Smooth muscle cell (in vitro differentiated cells): ENCODE measurements at regions not wholly inside any gene's neighbourhood (a gene's known extent, or its start where the extent isn't known, plus 50 kb on each side); places are given as distances from the start of the nearest gene placed in this dataset.

ENCODE experiments used
- DNase-seq: peaks from one replicate; lab custom pipeline; 2025; ENCODE audit not compliant: unreplicated experiment; lab: John Stamatoyannopoulos, UW
- H2AFZ ChIP-seq: fragments of 200-600 bp; sonication (generic); 2 replicates; pipeline ENCODE4 v1.6.0; 2016; ENCODE audit warnings: antibody characterized with exemption, low read depth, mild to moderate bottlenecking
- H3F3A ChIP-seq: fragments of 200-600 bp; sonication (generic); 2 replicates; pipeline ENCODE4 v1.6.0; 2017; ENCODE audit warnings: antibody characterized with exemption, low read depth
- H3K27ac ChIP-seq: fragments of 200-600 bp; sonication (generic); 2 replicates; pipeline ENCODE4 v1.5.1; 2016; ENCODE audit warnings: low read depth, mild to moderate bottlenecking
- H3K27me3 ChIP-seq: fragments of 200-600 bp; sonication (generic); 2 replicates; pipeline ENCODE4 v1.6.1; 2016; ENCODE audit warnings: low read depth, mild to moderate bottlenecking
- H3K36me3 ChIP-seq: fragments of 200-600 bp; sonication (generic); 2 replicates; pipeline ENCODE4 v1.5.1; 2016; ENCODE audit warnings: low read depth
- H3K4me1 ChIP-seq: fragments of 200-600 bp; sonication (generic); 2 replicates; pipeline ENCODE4 v1.5.1; 2016; ENCODE audit warnings: low read depth
- H3K4me2 ChIP-seq: fragments of 200-600 bp; sonication (generic); 2 replicates; pipeline ENCODE4 v1.6.0; 2016; ENCODE audit warnings: mild to moderate bottlenecking
- H3K4me3 ChIP-seq: fragments of 200-600 bp; sonication (generic); 2 replicates; pipeline ENCODE4 v1.5.1; 2016; ENCODE audit warnings: mild to moderate bottlenecking
- H3K79me2 ChIP-seq: fragments of 200-600 bp; sonication (generic); 2 replicates; pipeline ENCODE4 v1.6.0; 2016; ENCODE audit warnings: low read depth, mild to moderate bottlenecking
- H3K9ac ChIP-seq: fragments of 200-600 bp; sonication (generic); 2 replicates; pipeline ENCODE4 v1.6.0; 2016; ENCODE audit warnings: low read depth
- H3K9me3 ChIP-seq: fragments of 200-600 bp; sonication (generic); replicated peaks from 2 replicates; pipeline ENCODE4 v1.5.1; 2016; ENCODE audit warnings: low read depth
- H4K20me1 ChIP-seq: fragments of 200-600 bp; sonication (generic); 2 replicates; pipeline ENCODE4 v1.6.0; 2016; ENCODE audit warnings: low read depth
- CTCF ChIP-seq: fragments of 200-600 bp; sonication (generic); IDR thresholded peaks from 2 replicates; pipeline ENCODE4 v1.5.1; 2017; ENCODE audit warnings: borderline replicate concordance, mild to moderate bottlenecking, antibody characterized with exemption; ENCODE audit not compliant: insufficient read depth, poor library complexity, severe bottlenecking
- WGBS: methylation state at CpG from one replicate; pipeline ENCODE4 v1.1.7; 2016; ENCODE audit warnings: low lambda C conversion rate; 5-methylcytosine and 5-hydroxymethylcytosine counted together

- no peak overlapping the region for H2AFZ ChIP-seq
- no peak overlapping the region for H3K4me3 ChIP-seq
- WGBS: 55% methylated on average over 11 of the region's 11 CpGs
- DNase-seq: no peak
- no peaks in the 10 kb centered on the region for H3K27me3 ChIP-seq
- H3K4me1 ChIP-seq: peaks cover 24% of the 10 kb centered on the region
- H3K27ac ChIP-seq: peak overlapping the region; percentile 11
- peaks cover 25% of the 10 kb centered on the region for H3F3A ChIP-seq
- TF ChIP-seq CTCF: no peak
- H3K36me3 ChIP-seq: no peaks in the 10 kb centered on the region
- H3K9me3 ChIP-seq: no peaks in the 10 kb centered on the region
- H3K9ac ChIP-seq: no peak overlapping the region
- H3K4me2 ChIP-seq: peak overlapping the region; percentile 62
- no peaks in the 10 kb centered on the region for H4K20me1 ChIP-seq
- H3K79me2 ChIP-seq: no peaks in the 10 kb centered on the region
Observed at GRCh38 chr9:88818495-88819201, 172.6 kb upstream of the S1PR3 start.

GRCh38 chr9:88819476-88819875, 171.8 kb upstream of the S1PR3 start:
- Histone ChIP-seq H3K9me3 (no peaks in the 10 kb centered on the region), H3K4me2 (peak overlapping the region; percentile 11), H3K4me1 (peaks cover 21% of the 10 kb centered on the region), H3K36me3 (no peaks in the 10 kb centered on the region), H3K79me2 (no peaks in the 10 kb centered on the region), H3K27me3 (no peaks in the 10 kb centered on the region), H3F3A (peaks cover 25% of the 10 kb centered on the region), H3K4me3 (no peak overlapping the region), H4K20me1 (no peaks in the 10 kb centered on the region), H3K27ac (no peak overlapping the region), H3K9ac (no peak overlapping the region), H2AFZ (no peak overlapping the region)
- WGBS: 98% methylated on average over 2 of the region's 2 CpGs
- DNase-seq: no peak
- TF ChIP-seq CTCF: no peak

DNA sequence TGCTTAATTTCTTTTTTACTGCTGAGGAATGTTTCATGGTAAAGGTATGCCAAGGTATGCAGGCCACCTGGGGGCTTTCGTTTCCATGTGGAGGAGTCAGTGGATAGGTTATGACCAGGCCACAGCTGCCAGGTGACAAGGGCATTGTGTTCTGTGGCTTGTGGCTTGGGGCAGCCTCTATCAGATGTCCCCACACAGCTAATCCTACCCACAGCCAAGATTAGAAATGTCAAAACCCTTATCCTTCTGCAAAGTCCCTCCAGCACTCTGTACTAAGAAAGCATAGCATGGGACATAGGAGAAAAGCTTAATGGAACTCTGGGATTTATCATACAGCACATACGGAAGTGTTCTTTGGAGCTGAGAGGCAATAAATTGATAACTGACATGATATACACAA, 171.2 kb upstream of the S1PR3 start:
- H3K27me3 ChIP-seq: no peaks in the 10 kb centered on the region
- peaks cover 15% of the 10 kb centered on the region for H3K4me1 ChIP-seq
- no peak overlapping the region for H2AFZ ChIP-seq
- H3K4me3 ChIP-seq: no peak overlapping the region
- no peaks in the 10 kb centered on the region for H4K20me1 ChIP-seq
- peak overlapping the region; percentile 11 for H3K4me2 ChIP-seq
- no peak for DNase-seq
- no peaks in the 10 kb centered on the region for H3K36me3 ChIP-seq
- H3K9ac ChIP-seq: no peak overlapping the region
- H3K27ac ChIP-seq: no peak overlapping the region
- WGBS: 31% methylated on average over 2 of the region's 2 CpGs
- no peak for TF ChIP-seq CTCF
- H3K9me3 ChIP-seq: no peaks in the 10 kb centered on the region
- peaks cover 25% of the 10 kb centered on the region for H3F3A ChIP-seq
- no peaks in the 10 kb centered on the region for H3K79me2 ChIP-seq

GRCh38 chr9:88821033-88821745, 170.1 kb upstream of the S1PR3 start:
- Histone ChIP-seq H3K9me3 (no peaks in the 10 kb centered on the region), H3K4me1 (peaks cover 9% of the 10 kb centered on the region), H3K4me3 (no peak overlapping the region), H3K36me3 (no peaks in the 10 kb centered on the region), H3K79me2 (no peaks in the 10 kb centered on the region), H3K27me3 (no peaks in the 10 kb centered on the region), H4K20me1 (no peaks in the 10 kb centered on the region), H3K4me2 (no peak overlapping the region), H3F3A (peaks cover 25% of the 10 kb centered on the region), H3K9ac (no peak overlapping the region), H2AFZ (no peak overlapping the region), H3K27ac (no peak overlapping the region)
- WGBS: 98% methylated on average over 2 of the region's 2 CpGs
- no peak for TF ChIP-seq CTCF
- DNase-seq: no peak
